ENCODE measurements at regions not wholly inside any gene's neighbourhood (a gene's known extent, or its start where the extent isn't known, plus 50 kb on each side); places are given as distances from the start of the nearest gene placed in this dataset.
"Not testable (repeated sequence)": the region's sequence is repeated elsewhere in the genome, so short reads cannot be mapped to it uniquely, and the experiment has no call there.

GRCh38 chr21:17387030-17387617 lies 125.7 kb upstream of the CXADR start:
- peak in 1 of 2 donors; percentile 65 for DNase-seq

GRCh38 chr21:17388226-17388625 lies 124.6 kb upstream of the CXADR start:
- DNase-seq: no peak

GRCh38 chr21:17389311-17389710 lies 123.5 kb upstream of the CXADR start:
- no peak for DNase-seq

DNA sequence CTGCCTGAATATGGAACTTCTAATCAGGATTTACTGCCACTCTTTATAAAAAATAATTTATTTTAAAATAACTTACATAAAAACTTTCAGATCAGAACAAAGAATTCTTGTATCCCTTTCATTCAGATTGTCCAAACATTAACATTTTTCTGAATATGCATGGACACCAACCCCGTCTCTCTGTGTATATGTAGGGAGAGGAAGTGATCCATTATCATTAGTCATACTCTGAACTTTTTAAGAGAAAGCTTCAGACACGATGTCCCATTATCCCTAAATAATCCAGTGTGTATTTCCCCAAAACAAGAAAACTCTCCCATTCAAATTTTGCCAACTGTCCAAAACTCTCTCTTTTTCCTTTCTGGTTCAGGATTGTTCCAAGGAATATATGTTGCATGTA lies 122.3 kb upstream of the CXADR start:
- no peak for DNase-seq

DNA sequence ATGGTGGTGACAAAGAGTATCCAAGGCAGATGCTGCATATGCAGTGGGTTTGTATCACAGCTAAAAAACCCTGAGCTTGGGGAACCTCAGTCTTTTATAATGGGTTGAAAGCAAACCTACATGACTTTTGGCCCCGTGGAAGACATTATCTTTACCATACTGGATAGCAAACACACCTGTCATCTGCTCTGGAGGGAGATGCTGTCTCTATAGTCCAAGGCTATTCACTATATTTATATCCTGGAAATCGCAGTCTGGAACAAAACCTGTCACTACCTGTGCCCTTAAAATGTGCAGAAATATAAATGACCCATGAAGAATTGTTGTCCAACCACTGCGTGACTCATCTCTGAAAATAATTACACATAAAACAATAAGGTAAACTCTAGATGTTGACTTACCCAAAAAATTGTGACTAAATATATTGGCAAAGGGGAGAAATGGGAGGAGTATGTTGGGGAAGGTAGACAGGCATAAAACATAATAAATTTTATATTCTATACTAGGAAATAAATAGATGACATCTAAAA lies 121.0 kb upstream of the CXADR start:
- no peak for DNase-seq

DNA sequence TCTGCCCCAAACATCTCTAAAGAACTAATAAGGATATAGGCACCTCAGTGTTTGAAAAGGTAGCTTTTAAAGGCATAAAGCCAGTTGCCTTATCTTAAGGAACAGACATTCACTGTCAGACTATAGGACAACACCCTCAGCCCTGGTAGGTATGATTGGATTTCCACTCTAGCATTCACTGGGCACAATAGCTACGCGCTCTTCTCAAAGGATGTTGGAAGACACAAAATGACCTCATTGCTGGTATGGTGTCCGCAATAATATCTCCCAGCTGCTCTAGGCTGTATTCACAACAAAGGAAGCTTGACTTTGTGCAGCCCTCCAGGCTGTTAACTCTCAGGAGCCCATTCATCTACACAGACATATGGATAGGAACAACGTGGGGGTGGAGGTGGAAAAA lies 119.4 kb upstream of the CXADR start:
- no peak for DNase-seq

DNA sequence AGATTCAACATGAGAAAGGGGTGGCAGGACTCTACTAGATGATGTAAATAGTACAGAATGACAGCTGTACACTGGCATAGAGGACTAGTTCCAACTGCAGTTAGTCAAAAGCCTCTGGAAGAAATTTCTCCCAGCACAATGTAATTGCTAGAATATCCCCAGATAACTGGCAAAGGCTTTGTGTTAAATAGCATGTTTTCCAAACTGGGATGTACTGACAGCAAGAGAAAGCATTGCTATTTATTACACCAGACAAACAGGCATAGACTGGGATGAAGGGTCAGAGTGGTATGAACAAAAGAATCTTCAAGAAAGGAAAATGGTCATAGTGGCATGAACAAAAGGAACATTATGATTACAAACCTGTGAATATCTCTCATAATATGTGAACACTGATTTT lies 115.9 kb upstream of the CXADR start:
- DNase-seq: no peak

DNA sequence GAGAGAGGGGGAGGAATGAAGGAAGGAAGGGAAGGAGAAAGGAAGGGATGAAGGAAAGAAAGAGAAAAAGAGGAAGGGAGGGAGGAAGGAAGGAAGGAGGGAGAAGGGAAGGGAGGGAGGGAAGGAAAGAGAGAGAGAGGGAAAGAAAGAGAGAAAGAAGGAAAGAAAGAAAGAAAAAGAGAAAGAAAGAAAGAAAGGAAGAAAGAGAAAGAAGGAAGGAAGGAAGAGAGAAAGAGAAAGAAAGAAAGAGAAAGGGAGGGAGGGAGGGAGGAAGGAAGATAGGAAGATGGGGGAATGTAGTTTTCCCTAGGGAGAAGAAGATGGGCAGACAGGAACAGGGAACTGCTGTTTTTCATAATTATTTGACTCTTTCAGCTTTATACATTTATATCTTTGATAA lies 115.1 kb upstream of the CXADR start:
- DNase-seq: no peak

DNA sequence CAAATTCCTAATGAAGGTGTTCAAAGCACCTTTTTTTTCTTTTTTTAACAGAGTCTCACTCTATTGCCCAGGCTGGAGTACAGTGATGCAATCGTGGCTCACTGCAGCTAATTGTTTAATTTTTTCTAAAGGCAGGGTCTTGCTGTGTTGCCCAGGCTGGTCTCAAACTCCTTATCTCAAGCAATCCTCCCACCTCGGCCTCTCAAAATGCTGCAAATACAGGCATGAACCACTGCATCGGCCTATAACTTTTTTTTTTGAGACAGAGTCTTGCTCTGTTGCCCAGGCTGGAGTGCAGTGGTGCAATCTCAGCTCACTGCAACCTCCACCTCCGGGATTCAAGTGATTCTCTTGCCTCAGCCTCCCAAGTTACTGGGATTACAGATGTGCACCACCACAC lies 113.9 kb upstream of the CXADR start:
- DNase-seq: not testable (repeated sequence)

GRCh38 chr21:17402937-17403336 lies 109.9 kb upstream of the CXADR start:
- no peak for DNase-seq

DNA sequence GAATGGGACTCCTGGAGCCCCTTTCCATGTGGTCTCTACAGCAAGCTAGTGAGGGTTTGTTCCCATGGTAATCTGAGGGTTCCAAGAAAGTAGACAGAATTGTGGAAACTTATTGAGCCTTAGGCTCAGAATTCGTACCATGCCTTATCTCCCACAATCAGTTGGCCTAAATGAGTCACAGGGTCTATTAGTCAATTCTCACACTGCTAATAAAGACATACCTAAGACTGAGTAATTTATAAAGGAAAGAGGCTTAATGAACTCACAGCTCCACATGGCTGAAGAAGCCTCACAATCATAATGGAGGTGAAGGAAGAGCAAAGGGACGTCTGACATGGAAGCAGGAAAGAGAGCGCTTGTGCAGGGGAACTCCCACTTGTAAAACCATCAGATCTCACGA lies 106.6 kb upstream of the CXADR start:
- DNase-seq: no peak

DNA sequence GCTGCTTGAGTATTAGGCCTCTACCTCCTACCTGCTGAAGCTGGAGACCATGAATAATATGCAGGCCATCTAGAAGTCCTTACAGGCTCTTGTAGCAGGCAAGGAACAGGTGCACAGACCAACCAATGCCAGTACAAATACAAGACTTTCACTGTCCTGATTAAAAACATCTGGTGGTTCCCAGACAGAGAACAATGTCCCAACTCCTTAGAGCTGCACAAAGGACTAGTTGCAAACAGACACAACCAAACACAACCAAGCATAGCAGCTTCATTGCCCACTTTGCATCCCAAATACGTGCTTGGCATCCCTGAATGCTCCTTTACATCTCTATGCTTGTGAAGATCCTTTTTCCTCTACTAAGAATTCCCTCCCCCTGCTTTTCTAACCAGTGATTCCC lies 98.1 kb upstream of the CXADR start:
- DNase-seq: no peak

GRCh38 chr21:17416139-17416538 lies 96.7 kb upstream of the CXADR start:
- no peak for DNase-seq

- DNase-seq: no peak
Observed at GRCh38 chr21:17422931-17423330, 89.9 kb upstream of the CXADR start.

DNA sequence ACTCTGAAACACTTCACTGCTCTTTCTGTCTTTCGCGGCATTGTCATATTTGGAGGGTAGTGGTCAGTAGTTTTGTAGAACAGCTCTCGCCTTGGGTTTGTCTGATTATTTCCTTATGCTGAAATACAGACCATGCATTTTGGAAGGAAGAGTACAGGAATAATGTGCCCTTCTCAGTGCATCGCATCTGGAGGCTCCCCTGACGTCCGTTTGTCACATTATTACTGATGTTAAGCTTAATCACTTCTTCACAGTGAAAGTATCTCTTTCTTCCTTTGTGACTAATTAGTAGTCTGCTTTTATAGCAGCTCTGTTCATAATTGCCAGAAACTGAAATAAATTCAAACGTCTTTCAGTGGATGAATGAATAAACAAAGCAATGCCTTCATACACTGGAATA lies 85.7 kb upstream of the CXADR start:
- DNase-seq: no peak

DNA sequence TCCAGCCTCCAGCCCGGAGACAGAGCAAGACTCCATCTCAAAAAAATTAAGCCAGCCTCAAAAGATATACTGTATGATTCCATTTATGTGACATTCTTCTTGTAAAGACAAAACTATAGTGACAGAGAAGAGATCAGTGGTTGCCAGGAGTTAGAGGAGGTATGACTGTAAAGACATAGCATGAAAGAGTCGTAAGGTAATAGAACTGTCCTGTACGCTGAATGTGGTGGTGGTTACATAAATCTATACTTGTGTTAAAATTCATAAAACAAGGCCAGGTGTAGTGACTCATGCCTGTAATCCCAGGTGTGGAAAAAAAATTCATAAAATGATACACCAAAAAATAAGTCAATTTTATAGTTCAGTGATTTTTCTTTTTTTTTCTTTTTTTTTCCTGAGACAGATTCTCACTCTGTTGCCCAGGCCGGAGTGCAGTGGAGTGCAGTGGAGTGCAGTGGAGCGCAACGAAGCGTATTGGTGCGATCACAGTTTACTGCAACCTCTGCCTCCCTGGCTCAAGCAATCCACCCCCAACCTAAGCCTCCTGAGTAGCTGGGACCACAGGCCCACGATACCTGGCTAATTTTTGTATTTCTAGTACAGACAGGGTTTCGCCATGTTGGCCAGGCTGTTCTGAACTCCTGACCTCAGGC lies 84.9 kb upstream of the CXADR start:
- no peak for DNase-seq

DNA sequence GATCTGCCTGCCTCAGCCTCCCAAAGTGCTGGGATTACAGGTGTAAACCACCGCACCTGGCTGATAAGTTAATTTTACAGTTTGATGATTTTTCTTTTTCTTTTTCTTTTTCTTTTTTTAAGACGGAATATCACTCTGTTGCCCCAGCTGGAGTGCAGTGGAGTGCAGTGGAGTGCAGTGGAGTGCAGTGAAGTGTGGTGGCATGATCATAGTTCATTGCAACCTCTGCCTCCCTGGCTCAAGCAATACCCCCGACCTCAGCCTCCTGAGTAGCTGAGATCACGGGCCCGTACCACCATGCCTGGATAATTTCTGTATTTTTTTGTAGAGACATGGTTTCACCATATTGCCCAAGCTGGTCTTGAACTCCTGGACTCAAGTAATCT lies 84.4 kb upstream of the CXADR start:
- DNase-seq: no peak

GRCh38 chr21:17428980-17429379 lies 83.9 kb upstream of the CXADR start:
- DNase-seq: no peak

GRCh38 chr21:17429936-17430335 lies 82.9 kb upstream of the CXADR start:
- DNase-seq: no peak

DNA sequence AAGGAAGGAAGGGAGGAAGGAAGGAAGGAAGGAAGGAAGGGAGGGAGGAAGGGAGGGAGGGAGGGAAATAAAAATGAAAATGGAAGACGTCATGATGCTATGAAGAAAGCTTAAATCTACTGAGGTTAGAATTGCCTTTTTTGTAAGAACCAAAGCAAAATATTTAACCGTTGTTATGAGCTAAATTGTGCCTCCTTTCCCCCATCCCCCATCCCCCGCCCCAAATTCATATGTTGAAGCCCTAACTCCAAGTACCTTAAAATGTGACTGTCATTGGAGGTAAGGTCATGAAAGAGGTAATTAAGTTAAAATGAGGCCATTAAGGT lies 80.1 kb upstream of the CXADR start:
- no peak for DNase-seq

DNA sequence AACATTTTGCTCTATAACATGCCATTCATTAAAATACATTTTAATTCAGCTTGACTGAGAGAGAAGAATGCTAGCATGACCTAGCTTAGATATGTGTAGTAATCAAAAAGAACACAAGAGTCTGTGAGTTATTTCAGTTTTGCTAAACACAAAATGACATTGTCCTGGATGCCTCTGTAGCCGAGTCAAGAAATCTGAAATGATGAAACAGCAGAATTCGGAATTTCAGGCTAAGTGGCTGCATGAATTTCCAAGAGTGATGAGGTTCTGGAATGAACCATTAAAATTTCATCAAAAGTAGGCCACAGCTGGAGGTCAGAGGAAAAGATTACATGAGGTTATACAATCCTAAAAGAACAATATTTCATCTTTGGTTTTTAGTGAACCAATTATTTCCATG lies 79.1 kb upstream of the CXADR start:
- DNase-seq: no peak

DNA sequence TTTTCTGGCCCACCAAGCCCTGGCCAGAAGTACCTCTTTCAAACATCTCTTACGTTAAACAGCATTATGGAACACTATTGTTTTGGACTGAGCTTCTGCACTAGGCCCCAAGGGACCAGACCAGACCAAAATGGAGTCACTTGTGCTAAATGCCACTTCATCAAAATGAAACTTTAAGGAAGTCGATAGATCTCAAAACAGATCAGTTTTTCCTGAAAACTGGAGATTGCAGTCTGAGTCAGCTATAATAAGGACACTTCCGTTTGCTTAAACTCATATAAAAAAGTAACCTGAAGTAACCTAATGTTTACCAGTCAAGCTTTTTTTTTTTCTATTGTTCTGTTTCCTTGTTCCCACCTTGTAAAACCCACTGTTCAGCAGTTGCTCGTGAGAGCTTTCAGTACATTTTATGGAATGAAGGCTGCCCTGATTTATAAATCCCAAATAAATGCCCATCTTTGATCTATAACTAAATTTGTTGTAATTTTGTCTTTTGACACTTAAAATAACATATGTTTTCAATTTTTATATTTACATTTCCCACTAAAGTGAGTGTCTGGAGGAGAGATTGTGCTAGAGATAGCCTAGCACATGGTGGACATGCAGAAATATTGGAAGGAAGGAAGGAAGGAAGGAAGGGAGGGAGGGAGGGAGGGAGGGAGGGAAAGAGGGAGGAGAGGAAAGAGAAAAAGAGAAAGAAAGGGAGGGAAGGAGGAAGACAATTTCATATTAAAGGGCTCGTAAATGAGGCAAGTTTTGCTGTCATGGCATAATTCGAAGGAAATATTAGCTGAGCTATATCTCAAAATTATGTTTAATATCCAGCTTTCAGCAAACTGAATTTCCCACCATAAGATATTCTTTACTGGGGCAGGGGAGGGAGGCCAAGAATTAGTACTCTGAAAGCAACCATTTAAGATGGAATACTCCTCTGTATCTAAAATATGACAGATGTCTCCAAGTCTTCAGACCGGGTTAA lies 77.0 kb upstream of the CXADR start:
- no peak for DNase-seq

- no peak for DNase-seq
Observed at GRCh38 chr21:17436626-17437111, 76.2 kb upstream of the CXADR start.

GRCh38 chr21:17438635-17439034 lies 74.2 kb upstream of the CXADR start:
- DNase-seq: no peak

All from CD4-positive, alpha-beta T cell treated with Interleukin-1 beta for 1 hour (primary cell).